HEK293T (cell line): ENCODE measurements at regions not wholly inside any gene's neighbourhood (a gene's known extent, or its start where the extent isn't known, plus 50 kb on each side); places are given as distances from the start of the nearest gene placed in this dataset.

Source experiments
- CTCF ChIA-PET: fragments of 350-600 bp; formaldehyde crosslinking; extraction: SDS; loops from one replicate; lab custom pipeline; 2021; ENCODE audit warnings: antibody characterized with exemption, inconsistent platforms; lab: Yijun Ruan, JAX
- POLR2A ChIA-PET: fragments of 350-600 bp; formaldehyde crosslinking; extraction: SDS; loops from one replicate; lab custom pipeline; 2020; ENCODE audit warnings: antibody characterized with exemption, inconsistent platforms; lab: Yijun Ruan, JAX
- DNase-seq: peaks from one replicate; pipeline ENCODE4 v3.0.0; 2012; ENCODE audit warnings: mixed read lengths; ENCODE audit errors: extremely low spot score
- ARNT ChIP-seq: fragments of 450-650 bp; IDR thresholded peaks from 2 replicates; pipeline ENCODE4 v1.6.1; 2017; ENCODE audit warnings: mild to moderate bottlenecking
- BHLHE40 ChIP-seq: fragments of 450-650 bp; IDR thresholded peaks from 2 replicates; pipeline ENCODE4 v1.6.1; 2016; ENCODE audit warnings: mild to moderate bottlenecking, moderate library complexity, borderline replicate concordance
- CTBP1 ChIP-seq: fragments of 450-650 bp; IDR thresholded peaks from 2 replicates; pipeline ENCODE4 v1.6.1; 2016; ENCODE audit warnings: borderline replicate concordance
- ELF4 ChIP-seq: fragments of 450-650 bp; IDR thresholded peaks from 2 replicates; pipeline ENCODE4 v1.6.1; 2017; ENCODE audit warnings: antibody characterized with exemption
- FOXA1 ChIP-seq: fragments of 450-650 bp; IDR thresholded peaks from 2 replicates; pipeline ENCODE4 v1.6.1; 2016; ENCODE audit warnings: mild to moderate bottlenecking
- FOXK2 ChIP-seq: fragments of 450-650 bp; IDR thresholded peaks from 2 replicates; pipeline ENCODE4 v1.6.1; 2016; ENCODE audit warnings: mild to moderate bottlenecking
- FOXM1 ChIP-seq: fragments of 450-650 bp; IDR thresholded peaks from 2 replicates; pipeline ENCODE4 v1.6.1; 2017; ENCODE audit warnings: mild to moderate bottlenecking, borderline replicate concordance
- HDGF ChIP-seq: fragments of 450-650 bp; IDR thresholded peaks from 2 replicates; pipeline ENCODE4 v1.6.1; 2017; ENCODE audit warnings: antibody characterized with exemption, borderline replicate concordance
- L3MBTL2 ChIP-seq: fragments of 450-650 bp; conservative IDR thresholded peaks from 2 replicates; pipeline ENCODE4 v1.6.1; 2016; ENCODE audit warnings: mild to moderate bottlenecking
- LEF1 ChIP-seq: fragments of 450-650 bp; IDR thresholded peaks from 2 replicates; pipeline ENCODE4 v1.6.1; 2017; ENCODE audit warnings: mild to moderate bottlenecking, borderline replicate concordance
- NFRKB ChIP-seq: fragments of 450-650 bp; IDR thresholded peaks from 2 replicates; pipeline ENCODE4 v1.6.1; 2016; ENCODE audit warnings: mild to moderate bottlenecking, moderate library complexity
- SP1 ChIP-seq: fragments of 450-650 bp; IDR thresholded peaks from 2 replicates; pipeline ENCODE4 v1.6.1; 2017
- SUZ12 ChIP-seq: fragments of 450-650 bp; IDR thresholded peaks from 2 replicates; pipeline ENCODE4 v1.6.1; 2016; ENCODE audit warnings: mild to moderate bottlenecking
- TARDBP ChIP-seq: fragments of 450-650 bp; IDR thresholded peaks from 2 replicates; pipeline ENCODE4 v1.6.1; 2016
- ZNF384 ChIP-seq: fragments of 450-650 bp; IDR thresholded peaks from 2 replicates; pipeline ENCODE4 v1.6.1; 2016
- TF ChIP-seq, protein P1 (sequence below): fragments of 450-650 bp; IDR thresholded peaks from 2 replicates; pipeline ENCODE4 v1.6.1; 2016

DNA sequence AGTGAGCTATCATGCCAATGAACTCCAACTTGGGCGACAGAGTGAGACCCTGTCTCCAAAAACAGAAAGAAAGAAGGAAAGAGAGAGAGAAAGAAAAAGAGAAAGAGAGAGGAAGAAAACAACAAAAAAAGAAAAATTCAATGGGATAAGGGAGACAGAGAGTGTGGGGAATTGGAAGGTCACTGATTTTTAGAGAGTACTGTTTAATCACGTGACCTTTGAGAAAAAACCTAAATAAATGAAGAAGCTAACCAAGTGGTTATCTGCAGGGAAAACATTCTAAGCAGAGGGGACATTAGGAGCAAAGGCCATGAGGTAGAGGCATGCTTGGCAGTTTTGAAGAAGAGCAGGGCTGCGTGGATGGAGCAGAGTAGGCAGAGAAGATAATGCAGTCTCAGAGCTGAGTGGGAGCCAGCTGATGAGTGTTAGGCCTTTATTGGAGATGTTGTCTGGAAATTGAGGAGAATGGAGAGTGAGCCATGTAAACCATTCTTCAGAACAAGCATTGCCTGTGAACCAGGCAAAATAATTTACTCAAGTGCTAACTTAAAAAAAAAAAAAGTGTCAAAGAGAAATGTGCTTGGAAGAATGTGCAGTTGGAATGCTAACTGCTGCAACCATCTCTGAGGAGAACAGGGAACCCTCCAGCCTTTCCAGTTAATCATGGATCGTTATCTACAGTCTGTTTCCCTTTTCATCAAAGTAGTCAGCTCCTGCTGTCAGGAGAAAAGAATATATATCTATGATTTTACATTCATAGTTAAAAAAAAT lies 377.3 kb upstream of the SEMA6D start:
- ChIA-PET POLR2A (no interaction called here), CTCF (no interaction called here)
- TF ChIP-seq TARDBP (no peak), L3MBTL2 (no peak), HDGF (no peak), SP1 (no peak), ARNT (no peak), FOXK2 (no peak), NFRKB (no peak), ELF4 (no peak), FOXA1 (no peak), ZNF384 (no peak), FOXM1 (no peak), CTBP1 (no peak), SUZ12 (no peak)
- TF ChIP-seq, protein P1, sequence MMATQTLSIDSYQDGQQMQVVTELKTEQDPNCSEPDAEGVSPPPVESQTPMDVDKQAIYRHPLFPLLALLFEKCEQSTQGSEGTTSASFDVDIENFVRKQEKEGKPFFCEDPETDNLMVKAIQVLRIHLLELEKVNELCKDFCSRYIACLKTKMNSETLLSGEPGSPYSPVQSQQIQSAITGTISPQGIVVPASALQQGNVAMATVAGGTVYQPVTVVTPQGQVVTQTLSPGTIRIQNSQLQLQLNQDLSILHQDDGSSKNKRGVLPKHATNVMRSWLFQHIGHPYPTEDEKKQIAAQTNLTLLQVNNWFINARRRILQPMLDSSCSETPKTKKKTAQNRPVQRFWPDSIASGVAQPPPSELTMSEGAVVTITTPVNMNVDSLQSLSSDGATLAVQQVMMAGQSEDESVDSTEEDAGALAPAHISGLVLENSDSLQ: no peak
- no peak for DNase-seq

DNA sequence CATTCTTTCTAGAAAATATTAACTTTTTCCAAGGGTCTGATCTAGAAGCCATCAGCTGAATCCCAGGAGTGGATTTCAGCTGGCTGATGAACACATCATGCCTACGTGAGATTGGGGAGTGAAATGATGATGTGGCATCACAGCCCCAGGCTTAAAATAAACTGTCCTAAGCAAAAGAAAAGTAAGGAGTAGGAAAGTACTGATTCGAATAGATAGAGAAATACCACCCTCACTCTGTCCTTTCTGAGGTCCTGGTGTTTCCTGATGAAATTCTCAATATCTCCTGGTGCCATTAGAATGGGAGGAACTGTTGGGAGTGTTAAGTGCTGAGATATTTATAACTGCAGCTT lies 376.8 kb upstream of the SEMA6D start:
- DNase-seq: no peak
- ChIA-PET CTCF (no interaction called here), POLR2A (no interaction called here)
- no peak for TF ChIP-seq FOXK2

DNA sequence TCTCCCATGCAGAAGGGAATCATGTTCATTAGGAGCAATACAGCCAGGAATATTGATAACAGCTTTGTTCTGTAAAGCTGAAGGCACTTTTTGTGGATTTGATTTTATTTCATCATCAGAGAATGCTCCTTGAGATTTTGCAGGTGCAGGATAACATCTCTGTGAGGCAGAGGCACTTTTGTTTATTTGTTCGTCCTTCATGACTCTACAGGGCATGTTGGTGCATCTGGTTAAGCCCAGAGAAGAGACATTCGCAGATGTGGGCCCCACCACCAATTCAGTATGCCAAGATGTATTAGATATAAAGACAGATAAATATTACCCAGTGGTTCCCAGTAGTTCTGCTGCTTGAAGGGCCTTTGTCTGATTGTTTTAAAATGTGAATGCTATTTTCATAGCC lies 368.1 kb upstream of the SEMA6D start:
- ChIA-PET CTCF (no interaction called here), POLR2A (no interaction called here)
- no peak for DNase-seq
- TF ChIP-seq SUZ12 (no peak), ARNT (no peak), SP1 (no peak), FOXK2 (no peak), ELF4 (no peak), CTBP1 (no peak), TARDBP (no peak), L3MBTL2 (no peak), LEF1 (no peak), FOXA1 (no peak), FOXM1 (no peak), HDGF (no peak), BHLHE40 (no peak), NFRKB (no peak)
- TF ChIP-seq, protein P1: no peak

DNA sequence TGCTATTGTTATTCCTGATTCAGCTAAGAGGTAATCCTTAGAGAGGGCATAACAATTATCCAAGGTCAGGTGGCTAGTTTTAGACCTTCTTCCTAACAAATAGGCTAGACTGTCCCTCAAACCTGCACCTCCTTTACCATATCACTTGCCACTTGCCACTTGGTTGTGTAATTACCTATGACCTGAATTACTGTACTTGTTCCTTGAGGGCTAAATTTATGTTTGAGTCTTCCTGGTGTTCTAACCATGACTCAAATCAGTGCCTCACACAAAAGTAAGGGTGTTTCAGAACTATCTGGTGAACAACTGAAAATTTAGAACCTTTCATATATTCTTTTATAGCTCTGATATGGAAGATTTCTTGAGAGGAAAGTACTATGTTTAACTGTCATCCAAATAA lies 365.8 kb upstream of the SEMA6D start:
- POLR2A ChIA-PET: no interaction called here
- no peak for DNase-seq
- CTCF ChIA-PET: no interaction called here
- TF ChIP-seq FOXM1: no peak
- TF ChIP-seq L3MBTL2: no peak
- TF ChIP-seq ZNF384: no peak
- no peak for TF ChIP-seq ELF4
- TF ChIP-seq SP1: no peak
- no peak for TF ChIP-seq TARDBP
- no peak for TF ChIP-seq FOXK2
- no peak for TF ChIP-seq NFRKB
- TF ChIP-seq, protein P1: no peak
- TF ChIP-seq ARNT: no peak
- no peak for TF ChIP-seq CTBP1
- no peak for TF ChIP-seq SUZ12
- no peak for TF ChIP-seq HDGF
- no peak for TF ChIP-seq BHLHE40
- TF ChIP-seq LEF1: no peak
- no peak for TF ChIP-seq FOXA1

DNA sequence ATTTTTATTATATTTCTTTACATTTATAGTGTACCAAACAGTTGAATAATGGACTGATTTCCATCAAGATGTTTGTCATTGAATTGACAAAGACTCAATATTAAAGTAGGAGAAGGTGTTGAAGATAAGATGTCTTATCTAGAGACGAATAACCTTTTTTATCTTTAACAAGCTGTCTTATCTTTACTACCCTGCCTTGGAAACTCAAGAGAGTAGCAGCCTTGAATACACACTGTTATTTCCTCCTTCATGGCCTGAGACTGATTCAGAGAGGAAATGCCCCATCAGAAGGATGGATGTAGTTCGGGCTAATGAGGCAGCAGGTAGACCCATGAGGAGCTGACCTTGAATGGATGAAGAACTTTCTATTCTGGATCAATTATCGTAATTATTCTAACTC lies 365.1 kb upstream of the SEMA6D start:
- no peak for DNase-seq
- ChIA-PET CTCF (no interaction called here), POLR2A (no interaction called here)
- TF ChIP-seq SUZ12 (no peak), CTBP1 (no peak), FOXM1 (no peak), SP1 (no peak), L3MBTL2 (no peak), LEF1 (no peak), NFRKB (no peak), HDGF (no peak), FOXK2 (no peak)

DNA sequence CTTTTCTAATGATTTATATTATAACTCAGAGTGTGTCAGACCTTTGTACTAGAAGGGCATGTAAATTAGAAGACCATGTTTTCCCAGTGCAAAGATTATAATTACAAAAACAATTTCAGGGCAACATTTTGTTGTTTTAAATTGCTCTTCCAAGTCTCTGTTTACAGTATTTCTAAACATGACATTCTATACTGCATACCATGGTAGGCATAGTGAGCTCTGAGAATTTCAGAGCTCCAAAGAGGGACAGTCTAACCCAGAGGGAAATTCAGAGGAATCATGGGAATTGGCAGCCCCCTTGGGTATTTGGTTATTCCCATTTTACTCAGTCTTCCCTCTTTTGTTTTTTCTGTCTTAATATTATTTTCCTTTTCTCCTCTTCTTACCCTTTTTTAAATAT lies 361.5 kb upstream of the SEMA6D start:
- TF ChIP-seq NFRKB: no peak
- TF ChIP-seq L3MBTL2: no peak
- no peak for TF ChIP-seq SP1
- TF ChIP-seq ARNT: no peak
- no peak for TF ChIP-seq FOXK2
- no peak for TF ChIP-seq LEF1
- no peak for TF ChIP-seq HDGF
- TF ChIP-seq TARDBP: no peak
- TF ChIP-seq, protein P1: no peak
- no peak for TF ChIP-seq SUZ12
- TF ChIP-seq ZNF384: no peak
- no peak for TF ChIP-seq BHLHE40
- no peak for TF ChIP-seq FOXA1
- no peak for TF ChIP-seq FOXM1
- no peak for TF ChIP-seq ELF4
- TF ChIP-seq CTBP1: no peak
- POLR2A ChIA-PET: no interaction called here
- CTCF ChIA-PET: interaction anchor here (0.5 kb wide), 1 partner anchor 18 kb away, joined by 3 read pairs; no protein-coding TSS in a partner anchor
- no peak for DNase-seq
